ENCODE measurements at regions not wholly inside any gene's neighbourhood (a gene's known extent, or its start where the extent isn't known, plus 50 kb on each side); places are given as distances from the start of the nearest gene placed in this dataset.
"Not testable (repeated sequence)": the region's sequence is repeated elsewhere in the genome, so short reads cannot be mapped to it uniquely, and the experiment has no call there.

GRCh38 chr6:145087034-145087433 lies 648.3 kb downstream of the EPM2A start:
- DNase-seq (ENCODE audit: low read depth in 2 of 2, low spot score in 1 of 2): no peak

DNA sequence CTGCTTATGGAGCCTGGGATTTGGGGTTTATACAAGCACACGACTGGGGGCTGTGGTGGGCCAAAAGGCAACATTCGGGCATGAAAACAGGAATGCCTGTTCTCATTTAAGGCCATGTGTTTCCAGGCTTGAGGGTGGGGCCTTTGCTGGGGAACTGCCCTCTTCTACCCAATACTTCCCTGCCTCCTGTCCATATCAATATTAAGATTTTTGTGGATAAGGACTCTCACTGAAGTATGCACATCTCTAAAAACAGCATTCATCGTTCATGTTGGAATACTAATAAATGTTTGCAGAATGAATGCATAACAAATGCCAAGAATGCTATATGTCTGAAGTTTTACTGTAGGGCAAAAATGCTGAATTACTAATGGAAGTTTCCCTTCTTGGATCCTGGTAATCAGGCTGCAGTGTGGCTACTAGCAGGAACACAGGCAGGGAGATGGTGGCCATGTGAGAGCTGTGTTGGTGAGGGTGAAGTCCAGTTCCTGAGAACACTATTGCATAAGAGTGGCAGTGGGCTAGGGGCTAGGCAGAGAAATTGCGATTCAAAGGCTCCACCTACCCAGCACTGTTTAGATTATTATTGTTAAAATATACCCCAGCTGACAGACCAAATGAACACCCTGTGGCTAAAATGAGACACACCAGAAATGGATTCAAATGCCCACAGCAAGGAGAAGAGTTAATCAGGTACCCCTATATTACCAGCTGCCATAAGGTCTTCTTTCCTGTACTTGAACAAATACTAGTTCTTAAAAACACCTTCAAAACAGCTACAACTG lies 644.3 kb downstream of the EPM2A start:
- DNase-seq (ENCODE audit: low read depth in 2 of 2, low spot score in 1 of 2): no peak

- no peak for DNase-seq (ENCODE audit: low read depth in 2 of 2, low spot score in 1 of 2)
Measured at GRCh38 chr6:145091586-145092142, 643.7 kb downstream of the EPM2A start.

DNA sequence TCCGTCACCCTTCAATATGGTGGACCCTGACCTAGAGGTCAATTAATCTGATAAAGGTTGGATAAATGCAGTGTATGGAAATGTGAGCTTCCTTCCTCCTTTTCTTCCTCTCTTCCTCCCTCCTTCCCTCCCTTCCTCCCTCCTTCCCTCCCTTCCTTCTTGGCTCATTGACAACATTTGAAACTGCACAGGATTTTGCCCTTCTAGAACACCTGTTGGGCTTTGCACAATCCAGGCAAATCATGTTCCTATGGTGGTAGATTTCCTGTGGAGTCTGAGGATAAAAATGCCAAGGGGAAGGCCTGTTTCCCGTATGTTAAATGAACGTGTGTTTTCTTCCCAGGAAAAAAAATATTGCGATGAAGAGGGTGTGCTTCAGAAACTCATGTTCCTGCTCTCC lies 642.8 kb downstream of the EPM2A start:
- no peak for DNase-seq (ENCODE audit: low read depth in 2 of 2, low spot score in 1 of 2)

DNA sequence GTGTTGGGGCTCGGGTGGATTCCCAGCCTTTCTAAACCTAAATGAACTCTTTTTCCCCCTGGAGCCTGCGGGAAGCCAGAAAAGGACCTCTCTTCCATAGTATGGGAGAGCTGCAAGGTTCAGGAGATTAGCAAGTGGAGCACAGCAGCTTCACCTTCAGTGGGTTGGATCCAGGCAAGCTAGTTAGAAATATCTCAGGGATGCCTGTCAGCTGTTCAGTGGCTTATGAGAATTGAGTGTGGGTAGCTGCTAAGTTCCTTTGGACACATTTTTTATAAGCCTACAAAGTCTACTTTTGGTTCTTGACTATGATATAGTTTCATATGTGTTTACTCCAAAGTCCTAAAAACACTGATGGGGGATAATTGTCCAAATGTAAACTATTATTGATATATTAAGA lies 642.1 kb downstream of the EPM2A start:
- DNase-seq (ENCODE audit: low read depth in 2 of 2, low spot score in 1 of 2): no peak

- DNase-seq (ENCODE audit: low read depth in 2 of 2, low spot score in 1 of 2): no peak
Measured at GRCh38 chr6:145096846-145097245, 638.5 kb downstream of the EPM2A start.

DNA sequence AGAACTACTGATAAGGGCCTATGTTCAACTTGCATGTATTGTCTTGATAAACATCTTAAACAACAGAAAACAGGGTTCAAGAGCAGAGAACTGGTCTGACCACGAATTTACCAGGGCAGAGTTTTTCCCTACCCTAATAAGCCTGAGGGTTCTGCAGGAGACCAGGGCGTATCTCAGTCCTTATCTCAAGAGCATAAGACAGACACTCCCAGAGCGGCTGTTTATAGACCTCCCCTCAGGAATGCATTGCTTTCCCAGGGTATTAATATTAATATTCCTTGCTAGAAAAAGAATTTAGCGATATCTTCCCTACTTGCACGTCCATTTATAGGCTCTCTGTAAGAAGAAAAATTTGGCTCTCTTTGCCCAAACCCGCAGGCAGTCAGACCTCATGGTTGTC lies 637.2 kb downstream of the EPM2A start:
- not testable (repeated sequence) for DNase-seq (ENCODE audit: low read depth in 2 of 2, low spot score in 1 of 2)

- no peak for DNase-seq (ENCODE audit: low read depth in 2 of 2, low spot score in 1 of 2)
Measured at GRCh38 chr6:145099713-145100112, 635.6 kb downstream of the EPM2A start.

- no peak for DNase-seq (ENCODE audit: low read depth in 2 of 2, low spot score in 1 of 2)
Measured at GRCh38 chr6:145110109-145110508, 625.2 kb downstream of the EPM2A start.

- not testable (repeated sequence) for DNase-seq (ENCODE audit: low read depth in 2 of 2, low spot score in 1 of 2)
Measured at GRCh38 chr6:145111407-145111806, 623.9 kb downstream of the EPM2A start.

- DNase-seq (ENCODE audit: low read depth in 2 of 2, low spot score in 1 of 2): no peak
Measured at GRCh38 chr6:145112711-145113148, 622.6 kb downstream of the EPM2A start.

DNA sequence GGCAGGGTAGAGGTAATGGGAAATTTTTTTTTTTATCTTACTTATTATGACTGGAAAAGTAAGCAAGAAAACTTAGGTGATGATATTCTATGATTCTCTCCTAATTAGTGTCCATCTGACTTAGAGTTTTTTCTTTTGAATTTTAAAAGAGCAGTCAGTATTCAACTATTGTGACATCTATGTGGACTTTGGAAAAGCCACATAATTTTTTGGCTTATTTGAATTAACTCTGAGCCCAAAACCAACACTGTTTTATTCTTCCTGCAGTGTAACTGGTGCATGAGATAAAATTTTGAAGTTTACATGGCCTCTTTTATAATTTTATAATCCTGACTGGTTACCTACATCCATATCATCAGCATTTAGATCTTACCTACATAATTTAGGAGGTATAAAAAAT lies 619.7 kb downstream of the EPM2A start:
- no peak for DNase-seq (ENCODE audit: low read depth in 2 of 2, low spot score in 1 of 2)

DNA sequence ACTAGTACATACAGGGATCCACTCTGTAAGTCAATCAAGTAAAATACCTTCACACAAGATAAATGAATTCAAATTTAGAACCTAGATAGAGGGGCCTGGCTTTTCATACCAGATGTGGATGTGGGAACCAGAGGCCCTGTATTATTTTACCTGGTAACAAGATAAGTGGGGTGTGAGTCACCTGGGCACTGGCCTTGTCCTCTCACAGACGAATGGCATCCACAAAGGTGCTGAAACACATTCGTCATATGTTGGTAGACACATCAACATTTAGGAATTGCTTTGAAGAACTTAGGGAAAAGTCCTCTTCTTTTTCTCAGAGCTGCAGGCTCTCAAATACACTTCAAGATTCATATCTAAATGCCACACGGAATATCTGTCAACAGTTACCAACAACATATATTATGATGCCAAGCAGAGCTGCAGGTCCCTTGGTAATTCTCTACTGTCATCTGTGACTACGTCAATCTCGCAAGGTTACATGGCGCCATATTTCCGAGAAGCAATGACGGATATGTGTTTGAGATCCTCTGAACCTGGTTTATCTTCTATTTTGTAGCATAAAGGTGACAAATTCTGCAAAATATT lies 618.6 kb downstream of the EPM2A start:
- no peak for DNase-seq (ENCODE audit: low read depth in 2 of 2, low spot score in 1 of 2)

DNA sequence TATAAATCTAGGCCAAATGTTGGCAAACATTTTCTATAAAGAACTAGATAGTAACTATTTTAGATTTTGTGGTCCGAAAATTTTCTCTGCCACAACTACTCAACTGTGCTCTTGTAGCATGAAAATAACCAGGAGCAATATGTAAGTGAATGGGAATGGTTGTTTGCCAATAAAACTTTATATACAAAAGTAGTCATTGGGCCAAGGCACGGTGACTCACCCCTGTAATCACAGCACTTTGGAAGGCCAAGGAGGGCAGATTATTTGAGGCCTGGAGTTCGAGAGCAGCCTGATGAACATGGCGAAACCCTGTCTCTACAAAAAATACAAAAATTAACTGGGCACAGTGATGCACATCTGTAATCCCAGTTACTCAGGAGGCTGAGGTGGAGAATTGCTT lies 617.1 kb downstream of the EPM2A start:
- DNase-seq (ENCODE audit: low read depth in 2 of 2, low spot score in 1 of 2): no peak

DNA sequence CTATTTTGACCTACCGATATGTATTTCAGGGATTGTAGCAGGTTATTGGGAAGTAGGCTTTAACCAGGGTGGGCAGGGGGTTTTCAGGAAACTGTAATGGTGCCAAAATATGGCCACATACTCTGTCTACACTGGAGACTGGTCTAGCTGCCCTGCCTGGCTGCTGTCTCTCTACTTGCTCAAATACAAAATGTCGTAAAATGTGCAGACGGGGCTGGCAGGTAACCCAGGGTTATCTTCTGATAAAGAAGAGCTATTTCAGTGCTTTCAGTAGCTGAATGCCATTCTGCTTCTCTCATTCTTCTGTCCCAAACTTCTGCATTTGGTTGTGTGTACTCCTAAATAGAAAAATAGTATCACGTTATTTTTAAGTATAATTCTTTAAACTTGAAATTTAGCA lies 616.2 kb downstream of the EPM2A start:
- no peak for DNase-seq (ENCODE audit: low read depth in 2 of 2, low spot score in 1 of 2)

GRCh38 chr6:145132709-145133108 lies 602.6 kb downstream of the EPM2A start:
- no peak for DNase-seq (ENCODE audit: low read depth in 2 of 2, low spot score in 1 of 2)

DNA sequence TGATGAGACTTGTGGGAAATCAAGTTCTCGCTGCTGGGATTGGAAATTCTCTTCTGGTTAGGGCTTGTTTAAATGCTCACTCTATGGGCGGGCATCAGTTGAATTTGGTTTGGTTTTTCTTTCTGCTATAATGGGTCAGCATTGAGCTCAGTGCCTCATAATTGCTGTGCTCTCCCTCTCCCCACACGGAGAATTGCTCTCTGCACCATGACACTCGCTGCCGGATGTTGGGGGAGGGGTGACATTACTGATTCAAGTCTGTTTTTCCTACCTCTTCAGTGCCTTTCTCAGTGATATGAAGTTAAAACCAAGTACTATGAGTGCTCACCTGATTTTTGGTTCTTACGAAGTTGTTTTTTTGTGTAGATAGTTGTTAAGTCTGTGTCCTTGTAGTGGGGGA lies 599.6 kb downstream of the EPM2A start:
- no peak for DNase-seq (ENCODE audit: low read depth in 2 of 2, low spot score in 1 of 2)

DNA sequence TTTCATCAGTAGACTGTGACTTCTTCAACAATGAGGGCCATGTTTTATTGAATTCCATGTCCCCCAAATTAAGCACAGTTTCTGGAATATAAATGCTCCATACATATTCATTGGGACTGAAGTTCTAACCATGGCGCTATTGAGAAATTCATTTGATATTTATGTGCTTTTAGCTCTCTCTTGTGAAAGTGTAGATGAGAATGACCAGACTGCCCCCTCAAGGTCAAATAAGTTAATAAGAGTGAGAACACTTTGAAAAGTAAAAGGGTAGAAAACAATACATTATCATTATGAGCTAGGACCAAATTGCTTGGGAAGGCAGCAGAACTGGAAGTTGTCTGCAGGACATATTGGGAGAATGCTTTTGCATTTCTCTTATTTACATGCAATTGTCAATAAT lies 597.9 kb downstream of the EPM2A start:
- no peak for DNase-seq (ENCODE audit: low read depth in 2 of 2, low spot score in 1 of 2)

DNA sequence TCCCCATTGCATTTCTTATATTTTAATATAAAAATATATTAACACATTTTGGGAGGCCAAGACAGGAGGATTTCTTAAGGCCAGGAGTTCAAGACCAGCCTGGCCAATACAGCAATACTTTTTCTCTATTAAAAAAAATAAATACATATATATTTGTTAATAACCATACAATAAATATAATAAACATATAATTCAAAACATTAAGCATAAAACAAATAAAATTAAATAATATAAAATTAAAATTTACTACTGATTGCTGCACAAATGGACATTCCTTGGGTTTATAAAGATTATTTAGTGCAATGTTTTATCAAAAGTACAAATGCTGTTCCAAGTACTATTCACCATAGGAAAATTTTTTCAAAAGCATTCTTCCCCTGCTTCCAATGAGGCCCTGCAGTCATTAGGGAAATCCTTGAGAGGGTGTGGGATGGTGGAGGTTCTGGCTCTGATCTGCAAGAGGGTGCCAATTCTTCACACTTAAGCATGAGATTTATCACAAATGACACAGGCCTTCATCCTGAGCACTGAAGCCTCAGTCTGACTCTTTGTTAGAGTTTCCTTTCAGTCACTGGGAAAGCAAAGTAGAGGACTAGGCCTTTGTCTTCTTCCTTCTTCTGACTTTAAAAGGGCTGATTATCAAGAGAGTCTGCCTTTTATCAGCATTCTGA lies 596.7 kb downstream of the EPM2A start:
- DNase-seq (ENCODE audit: low read depth in 2 of 2, low spot score in 1 of 2): no peak

GRCh38 chr6:145139140-145139850 lies 596.0 kb downstream of the EPM2A start:
- DNase-seq (ENCODE audit: low read depth in 2 of 2, low spot score in 1 of 2): no peak

DNA sequence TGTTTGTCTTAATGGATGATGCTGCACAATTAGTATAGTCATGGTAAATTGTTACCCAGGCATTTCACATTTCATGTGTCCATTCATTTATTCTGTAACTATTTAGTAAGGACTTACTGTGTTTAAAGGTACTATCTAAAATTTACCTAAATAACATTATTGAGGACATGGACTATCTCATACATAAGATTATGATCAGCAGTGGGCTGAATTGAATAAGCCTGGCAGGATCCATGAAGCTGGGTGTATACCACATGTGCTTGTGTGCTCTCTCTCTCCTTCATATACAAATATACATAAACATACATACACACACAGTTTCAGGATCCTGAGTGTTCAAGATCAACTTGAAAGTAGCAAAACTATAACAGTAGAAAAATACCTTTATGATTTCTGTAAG lies 595.4 kb downstream of the EPM2A start:
- no peak for DNase-seq (ENCODE audit: low read depth in 2 of 2, low spot score in 1 of 2)
